ENCODE measurements at regions not wholly inside any gene's neighbourhood (a gene's known extent, or its start where the extent isn't known, plus 50 kb on each side); places are given as distances from the start of the nearest gene placed in this dataset.
"Not testable (repeated sequence)": the region's sequence is repeated elsewhere in the genome, so short reads cannot be mapped to it uniquely, and the experiment has no call there.

GRCh38 chrX:96183391-96183790, 501.3 kb upstream of the DIAPH2 start:
- Histone ChIP-seq H3K27ac (no peak overlapping the region), H3K36me3 (no peaks in the 10 kb centered on the region), H3K4me1 (no peaks in the 10 kb centered on the region), H3K4me3 (no peak overlapping the region), H3K9me3 (no peaks in the 10 kb centered on the region), H3K27me3 (no peaks in the 10 kb centered on the region)
- no peak for TF ChIP-seq CTCF (IDR thresholded peaks at IDR 0.05)
- no peak for DNase-seq (ENCODE audit: low spot score in 2 of 2)
- intact Hi-C loops (cut with DNase I) = loop anchor here (5.0 kb wide), 1 partner anchor 416 kb away; no protein-coding TSS in a partner anchor

GRCh38 chrX:96183843-96184242, 500.8 kb upstream of the DIAPH2 start:
- intact Hi-C loops (cut with DNase I) = loop anchor here (5.0 kb wide), 1 partner anchor 417 kb away; no protein-coding TSS in a partner anchor
- Histone ChIP-seq H3K4me1 (no peaks in the 10 kb centered on the region), H3K27ac (no peak overlapping the region), H3K4me3 (no peak overlapping the region), H3K9me3 (no peaks in the 10 kb centered on the region), H3K27me3 (no peaks in the 10 kb centered on the region), H3K36me3 (no peaks in the 10 kb centered on the region)
- no peak for DNase-seq (ENCODE audit: low spot score in 2 of 2)
- peak in 1 of 3 experiments; percentile 17 for TF ChIP-seq CTCF (IDR thresholded peaks at IDR 0.05)

GRCh38 chrX:96204928-96205327, 479.7 kb upstream of the DIAPH2 start:
- H3K27me3 ChIP-seq = no peaks in the 10 kb centered on the region
- no peak for DNase-seq (ENCODE audit: low spot score in 2 of 2)
- intact Hi-C loops (cut with DNase I) = no loop called here
- no peak overlapping the region for H3K4me3 ChIP-seq
- no peaks in the 10 kb centered on the region for H3K9me3 ChIP-seq
- no peaks in the 10 kb centered on the region for H3K36me3 ChIP-seq
- no peak for TF ChIP-seq CTCF (IDR thresholded peaks at IDR 0.05)
- H3K27ac ChIP-seq = no peak overlapping the region
- H3K4me1 ChIP-seq = no peaks in the 10 kb centered on the region

- Histone ChIP-seq H3K4me3 (no peak overlapping the region), H3K27ac (no peak overlapping the region), H3K4me1 (no peaks in the 10 kb centered on the region), H3K9me3 (no peaks in the 10 kb centered on the region), H3K36me3 (no peaks in the 10 kb centered on the region), H3K27me3 (no peaks in the 10 kb centered on the region)
- no peak for DNase-seq (ENCODE audit: low spot score in 2 of 2)
- intact Hi-C loops (cut with DNase I) = no loop called here
- TF ChIP-seq CTCF (IDR thresholded peaks at IDR 0.05) = no peak
These were observed 472.7 kb upstream of the DIAPH2 start for GRCh38 chrX:96211953-96212352.

- H3K4me1 ChIP-seq; intact Hi-C loops (cut with DNase I); H3K27ac ChIP-seq; H3K4me3 ChIP-seq; DNase-seq (ENCODE audit: low spot score in 2 of 2); H3K36me3 ChIP-seq; H3K27me3 ChIP-seq; H3K9me3 ChIP-seq: not testable (repeated sequence)
These were observed 470.0 kb upstream of the DIAPH2 start for GRCh38 chrX:96214681-96215080.

GRCh38 chrX:96224279-96224678, 460.4 kb upstream of the DIAPH2 start:
- no peaks in the 10 kb centered on the region for H3K4me1 ChIP-seq
- no peaks in the 10 kb centered on the region for H3K9me3 ChIP-seq
- no peak for DNase-seq (ENCODE audit: low spot score in 2 of 2)
- no peak overlapping the region for H3K27ac ChIP-seq
- intact Hi-C loops (cut with DNase I) = no loop called here
- no peaks in the 10 kb centered on the region for H3K36me3 ChIP-seq
- no peak overlapping the region for H3K4me3 ChIP-seq
- no peaks in the 10 kb centered on the region for H3K27me3 ChIP-seq
- TF ChIP-seq CTCF (IDR thresholded peaks at IDR 0.05) = no peak
